HEK293 (cell line): ENCODE measurements at regions not wholly inside any gene's neighbourhood (a gene's known extent, or its start where the extent isn't known, plus 50 kb on each side); places are given as distances from the start of the nearest gene placed in this dataset.

Experiments used
- GLI4 ChIP-seq: fragments of 450-650 bp; formaldehyde crosslinking; IDR thresholded peaks from 2 replicates; pipeline ENCODE4 v1.5.1; 2016; ENCODE audit warnings: missing biosample characterization, missing genetic modification characterization
- GLIS1 ChIP-seq: fragments of 450-650 bp; formaldehyde crosslinking; IDR thresholded peaks from 2 replicates; pipeline ENCODE4 v1.5.1; 2016; ENCODE audit warnings: missing biosample characterization, missing genetic modification characterization
- IKZF3 ChIP-seq: fragments of 450-650 bp; IDR thresholded peaks from 2 replicates; pipeline ENCODE4 v1.5.0; 2018; ENCODE audit warnings: missing biosample characterization, mild to moderate bottlenecking, missing genetic modification characterization, moderate library complexity
- YY1 ChIP-seq: fragments of 450-650 bp; formaldehyde crosslinking; IDR thresholded peaks from 2 replicates; pipeline ENCODE4 v1.5.1; 2018; ENCODE audit warnings: missing biosample characterization, missing genetic modification characterization
- ZBTB21 ChIP-seq: fragments of 450-650 bp; formaldehyde crosslinking; IDR thresholded peaks from 2 replicates; pipeline ENCODE4 v1.5.1; 2017; ENCODE audit warnings: missing biosample characterization, missing genetic modification characterization
- ZNF747 ChIP-seq: fragments of 450-650 bp; formaldehyde crosslinking; IDR thresholded peaks from 2 replicates; pipeline ENCODE4 v1.5.1; 2016; ENCODE audit warnings: missing biosample characterization, missing genetic modification characterization
- TF ChIP-seq, protein P1 (sequence below): fragments of 450-650 bp; formaldehyde crosslinking; IDR thresholded peaks from 2 replicates; pipeline ENCODE4 v1.5.1; 2016; ENCODE audit warnings: missing biosample characterization, missing genetic modification characterization

DNA sequence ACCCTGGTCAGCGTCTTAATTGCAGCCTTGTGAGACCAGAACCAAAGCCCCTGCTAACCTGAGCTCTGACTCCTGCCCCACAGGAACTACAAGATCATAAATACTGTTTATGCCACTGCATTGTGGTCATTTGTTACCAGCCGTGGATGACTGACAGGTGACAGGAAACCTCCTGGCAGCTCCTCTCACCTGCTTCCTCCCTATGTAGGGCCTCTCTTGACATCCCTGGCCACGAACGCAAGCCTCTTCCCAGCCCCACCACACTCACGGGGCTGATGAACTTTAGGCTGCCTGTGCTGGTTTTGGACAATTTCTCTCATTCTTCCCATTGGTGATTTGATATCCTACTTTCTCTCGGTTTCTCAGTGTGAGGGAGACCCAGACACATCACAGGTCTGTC, 357.2 kb upstream of the MYT1L start:
- no peak for TF ChIP-seq ZBTB21 (tag by site-specific recombination)
- no peak for TF ChIP-seq ZNF747 (tag by site-specific recombination)
- TF ChIP-seq, protein P1, sequence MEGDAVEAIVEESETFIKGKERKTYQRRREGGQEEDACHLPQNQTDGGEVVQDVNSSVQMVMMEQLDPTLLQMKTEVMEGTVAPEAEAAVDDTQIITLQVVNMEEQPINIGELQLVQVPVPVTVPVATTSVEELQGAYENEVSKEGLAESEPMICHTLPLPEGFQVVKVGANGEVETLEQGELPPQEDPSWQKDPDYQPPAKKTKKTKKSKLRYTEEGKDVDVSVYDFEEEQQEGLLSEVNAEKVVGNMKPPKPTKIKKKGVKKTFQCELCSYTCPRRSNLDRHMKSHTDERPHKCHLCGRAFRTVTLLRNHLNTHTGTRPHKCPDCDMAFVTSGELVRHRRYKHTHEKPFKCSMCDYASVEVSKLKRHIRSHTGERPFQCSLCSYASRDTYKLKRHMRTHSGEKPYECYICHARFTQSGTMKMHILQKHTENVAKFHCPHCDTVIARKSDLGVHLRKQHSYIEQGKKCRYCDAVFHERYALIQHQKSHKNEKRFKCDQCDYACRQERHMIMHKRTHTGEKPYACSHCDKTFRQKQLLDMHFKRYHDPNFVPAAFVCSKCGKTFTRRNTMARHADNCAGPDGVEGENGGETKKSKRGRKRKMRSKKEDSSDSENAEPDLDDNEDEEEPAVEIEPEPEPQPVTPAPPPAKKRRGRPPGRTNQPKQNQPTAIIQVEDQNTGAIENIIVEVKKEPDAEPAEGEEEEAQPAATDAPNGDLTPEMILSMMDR (tag by site-specific recombination): no peak
- no peak for TF ChIP-seq YY1
- TF ChIP-seq GLIS1: no peak
- no peak for TF ChIP-seq IKZF3
- no peak for TF ChIP-seq GLI4 (tag by site-specific recombination)
